Activated naive CD4-positive, alpha-beta T cell treated with anti-CD3 and anti-CD28 coated beads, Interleukin-2, amount 50 U/mL, for 24 hours (primary cell): ENCODE measurements at regions not wholly inside any gene's neighbourhood (a gene's known extent, or its start where the extent isn't known, plus 50 kb on each side); places are given as distances from the start of the nearest gene placed in this dataset.
"Not testable (repeated sequence)": the region's sequence is repeated elsewhere in the genome, so short reads cannot be mapped to it uniquely, and the experiment has no call there.

Experiments
- H3K27ac Mint-ChIP-seq: one replicate; pipeline ENCODE4 v1.8.0; 2021; ENCODE audit warnings: mild to moderate bottlenecking, mixed read lengths
- H3K27me3 Mint-ChIP-seq: one replicate; pipeline ENCODE4 v1.8.0; 2021; ENCODE audit warnings: mixed read lengths
- H3K36me3 Mint-ChIP-seq: one replicate; pipeline ENCODE4 v1.8.0; 2021; ENCODE audit warnings: mixed read lengths
- H3K4me1 Mint-ChIP-seq: one replicate; pipeline ENCODE4 v1.8.0; 2021; ENCODE audit warnings: mixed read lengths
- H3K4me3 Mint-ChIP-seq: one replicate; pipeline ENCODE4 v1.8.0; 2021; ENCODE audit warnings: mild to moderate bottlenecking, mixed read lengths
- H3K9me3 Mint-ChIP-seq: one replicate; pipeline ENCODE4 v1.8.0; 2021; ENCODE audit warnings: mixed read lengths

DNA sequence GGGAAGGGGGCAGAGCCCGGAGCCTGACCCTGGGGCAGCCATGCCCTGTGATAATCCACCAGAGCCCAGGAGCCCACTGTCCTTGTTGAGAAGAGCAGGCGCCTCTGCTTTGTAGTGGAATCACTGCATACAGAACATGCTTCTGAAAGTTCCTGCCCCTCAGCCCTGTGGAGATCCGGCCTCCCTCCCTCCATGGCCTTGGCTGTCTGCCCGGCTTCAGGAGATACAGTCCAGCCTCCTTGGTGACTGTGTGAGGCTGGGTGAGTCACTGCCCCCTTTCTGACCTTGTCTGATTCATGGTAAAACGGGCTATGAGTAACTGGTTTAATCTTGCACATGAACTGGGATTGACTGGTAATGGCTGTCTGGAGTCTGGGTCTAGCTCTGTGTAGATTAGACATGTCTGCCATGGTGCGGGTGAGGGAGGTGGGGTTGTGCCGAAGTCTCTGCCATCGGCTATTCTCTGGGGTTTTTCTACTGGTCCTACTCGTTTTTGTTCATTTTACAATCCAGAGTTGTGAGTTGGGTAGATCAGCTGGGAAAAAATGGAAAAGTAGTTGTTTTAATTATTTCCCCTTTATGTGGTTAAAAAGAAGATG lies 141.2 kb downstream of the NPIPB11 start:
- not testable (repeated sequence) for H3K27ac Mint-ChIP-seq, H3K36me3 Mint-ChIP-seq

GRCh38 chr16:29264080-29264837 lies 142.3 kb downstream of the NPIPB11 start:
- not testable (repeated sequence) for H3K4me3 Mint-ChIP-seq

More for the DNA sequence above, 141.2 kb downstream of the NPIPB11 start:
- not testable (repeated sequence) for H3K4me1 Mint-ChIP-seq, H3K27me3 Mint-ChIP-seq, H3K4me3 Mint-ChIP-seq, H3K9me3 Mint-ChIP-seq

DNA sequence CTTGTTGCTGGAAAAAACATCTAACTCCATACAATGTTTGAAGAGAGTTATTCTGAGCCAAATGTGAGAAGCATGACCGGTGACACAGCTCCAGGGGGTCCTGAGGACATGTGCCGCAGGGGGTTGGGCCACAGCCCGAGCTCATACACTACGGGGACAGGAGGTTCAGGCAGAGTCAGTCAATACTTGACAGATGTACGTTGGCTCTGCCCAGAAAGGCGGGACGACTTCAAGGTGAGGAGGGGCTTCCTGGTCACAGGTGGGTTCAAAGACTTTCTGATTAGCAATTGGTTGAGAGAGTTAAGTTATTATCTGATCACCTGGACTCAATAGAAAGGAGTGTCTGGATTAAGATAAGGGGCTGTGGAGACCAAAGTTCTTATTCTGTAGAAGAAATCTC lies 143.8 kb downstream of the NPIPB11 start:
- H3K27ac Mint-ChIP-seq, H3K4me3 Mint-ChIP-seq, H3K36me3 Mint-ChIP-seq, H3K9me3 Mint-ChIP-seq, H3K4me1 Mint-ChIP-seq, H3K27me3 Mint-ChIP-seq: not testable (repeated sequence)

More at GRCh38 chr16:29264080-29264837, 142.3 kb downstream of the NPIPB11 start:
- H3K36me3 Mint-ChIP-seq, H3K9me3 Mint-ChIP-seq, H3K4me1 Mint-ChIP-seq, H3K27ac Mint-ChIP-seq, H3K27me3 Mint-ChIP-seq: not testable (repeated sequence)

- H3K4me1 Mint-ChIP-seq, H3K27me3 Mint-ChIP-seq, H3K36me3 Mint-ChIP-seq, H3K4me3 Mint-ChIP-seq, H3K27ac Mint-ChIP-seq, H3K9me3 Mint-ChIP-seq: not testable (repeated sequence)
Measured at GRCh38 chr16:29261427-29262248, 144.9 kb downstream of the NPIPB11 start.

- not testable (repeated sequence) for H3K4me1 Mint-ChIP-seq, H3K27ac Mint-ChIP-seq, H3K27me3 Mint-ChIP-seq, H3K9me3 Mint-ChIP-seq, H3K4me3 Mint-ChIP-seq, H3K36me3 Mint-ChIP-seq
Measured at GRCh38 chr16:29260683-29261426, 145.7 kb downstream of the NPIPB11 start.

GRCh38 chr16:29259635-29260457 lies 146.7 kb downstream of the NPIPB11 start:
- H3K9me3 Mint-ChIP-seq: not testable (repeated sequence)

GRCh38 chr16:29258946-29259634 lies 147.4 kb downstream of the NPIPB11 start:
- H3K36me3 Mint-ChIP-seq, H3K4me1 Mint-ChIP-seq, H3K4me3 Mint-ChIP-seq, H3K9me3 Mint-ChIP-seq, H3K27ac Mint-ChIP-seq, H3K27me3 Mint-ChIP-seq: not testable (repeated sequence)

More at GRCh38 chr16:29259635-29260457, 146.7 kb downstream of the NPIPB11 start:
- H3K4me3 Mint-ChIP-seq, H3K27ac Mint-ChIP-seq, H3K27me3 Mint-ChIP-seq, H3K36me3 Mint-ChIP-seq, H3K4me1 Mint-ChIP-seq: not testable (repeated sequence)

DNA sequence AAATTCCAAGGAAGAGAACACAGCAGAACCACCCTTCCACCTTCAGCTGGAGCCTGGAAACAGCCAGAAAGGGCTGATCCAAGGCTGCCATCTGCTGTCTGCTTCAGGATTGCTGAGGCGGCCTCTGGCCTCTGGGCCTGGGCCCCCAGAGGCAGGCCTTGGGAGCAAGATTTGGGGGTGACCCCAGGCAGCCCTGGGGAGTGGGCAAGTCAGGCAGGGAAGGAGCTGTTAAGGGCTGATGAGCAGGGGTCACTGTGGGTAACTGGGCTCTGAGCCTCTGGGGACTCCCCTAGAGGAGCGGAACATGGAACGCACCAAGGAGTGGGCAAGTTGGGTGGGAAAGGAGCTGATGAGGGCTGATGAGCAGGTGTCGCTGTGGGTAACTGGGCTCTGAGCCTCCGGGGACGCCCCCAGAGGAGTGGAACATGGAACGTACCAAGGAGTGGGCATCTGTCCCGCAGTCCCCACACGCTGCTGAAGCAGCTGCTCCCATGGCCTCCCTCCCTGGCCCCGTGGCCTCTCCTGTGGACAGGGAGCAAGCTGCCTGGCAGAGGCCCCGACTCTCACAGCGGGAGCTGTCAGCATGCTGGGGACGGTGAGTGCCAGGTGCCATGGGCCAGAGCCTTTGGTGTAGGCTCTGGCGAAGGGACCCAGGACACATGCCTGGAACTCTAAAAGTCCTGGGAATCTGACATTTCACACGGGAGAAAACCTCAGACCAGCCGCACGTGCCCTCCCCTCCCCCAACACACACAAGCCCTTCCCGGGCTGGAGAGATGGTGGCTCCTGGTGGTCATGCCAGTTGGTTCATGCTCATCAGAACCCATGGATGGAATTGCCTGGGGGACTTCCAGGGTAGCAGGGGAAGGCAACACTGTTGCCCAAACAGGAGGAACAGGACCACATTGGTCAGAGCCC lies 148.8 kb downstream of the NPIPB11 start:
- H3K27ac Mint-ChIP-seq, H3K27me3 Mint-ChIP-seq, H3K36me3 Mint-ChIP-seq, H3K4me1 Mint-ChIP-seq, H3K9me3 Mint-ChIP-seq, H3K4me3 Mint-ChIP-seq: not testable (repeated sequence)

DNA sequence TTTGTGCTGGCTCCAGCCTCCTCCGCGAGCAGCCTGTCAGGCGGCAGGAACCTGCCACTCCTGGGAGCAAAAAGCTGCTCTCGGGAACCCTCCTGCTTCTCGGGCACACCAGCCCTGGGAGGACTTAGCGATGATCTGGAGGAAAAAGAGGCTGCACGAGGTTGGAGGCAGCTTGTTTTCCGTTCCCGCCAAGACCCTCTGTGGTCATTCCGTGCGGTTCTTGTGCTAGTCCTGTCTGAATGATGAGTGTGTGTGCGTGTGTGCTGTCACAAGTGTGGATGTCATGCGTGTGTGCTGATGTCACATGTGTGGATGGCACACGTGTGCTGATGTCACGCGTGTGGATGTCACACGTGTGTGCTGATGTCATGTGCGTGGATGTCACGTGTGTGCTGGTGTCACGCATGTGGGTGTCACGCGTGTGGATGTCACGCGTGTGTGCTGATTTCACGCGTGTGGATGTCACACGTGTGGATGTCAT lies 150.0 kb downstream of the NPIPB11 start:
- Mint-ChIP-seq H3K36me3 (no peaks in the 10 kb centered on the region), H3K27me3 (no peaks in the 10 kb centered on the region), H3K27ac (no peak overlapping the region)

DNA sequence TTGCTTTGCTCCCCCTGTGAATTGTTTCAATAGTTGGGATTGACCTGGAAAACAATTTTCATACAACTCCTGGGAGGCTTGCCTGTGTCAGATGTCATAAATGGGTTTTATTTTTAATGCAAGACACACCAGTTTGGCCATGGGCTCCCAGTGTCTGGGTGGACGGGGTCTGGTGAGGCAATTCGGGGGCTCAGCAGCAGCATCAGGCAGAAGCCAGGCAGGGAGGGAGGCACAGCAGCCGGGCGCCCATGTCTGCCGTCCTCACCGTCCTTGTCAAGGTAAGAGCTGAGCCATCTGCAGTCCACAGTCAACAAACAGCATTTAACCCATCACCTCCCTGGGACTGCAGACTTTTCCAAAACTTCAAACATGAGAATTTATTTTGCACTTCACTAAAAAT lies 150.6 kb downstream of the NPIPB11 start:
- not testable (repeated sequence) for H3K4me3 Mint-ChIP-seq, H3K27ac Mint-ChIP-seq, H3K27me3 Mint-ChIP-seq, H3K9me3 Mint-ChIP-seq, H3K36me3 Mint-ChIP-seq, H3K4me1 Mint-ChIP-seq

More for the DNA sequence above, 150.0 kb downstream of the NPIPB11 start:
- no peaks in the 10 kb centered on the region for H3K9me3 Mint-ChIP-seq
- H3K4me1 Mint-ChIP-seq: no peaks in the 10 kb centered on the region
- H3K4me3 Mint-ChIP-seq: no peak overlapping the region

DNA sequence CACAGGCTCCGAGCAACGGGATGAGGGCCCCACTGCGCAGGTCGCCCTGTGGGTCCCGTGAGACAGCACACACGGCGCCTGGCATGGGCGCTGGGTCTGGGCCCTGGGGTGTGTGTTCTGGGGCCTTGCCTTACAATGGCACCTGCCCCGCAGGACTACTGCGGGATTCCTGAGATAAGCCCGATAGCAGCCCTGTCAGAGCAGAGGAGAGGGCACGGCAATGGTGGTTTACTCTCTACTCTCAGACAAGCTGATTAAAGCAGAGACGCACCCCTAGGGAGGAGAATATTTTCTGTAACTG lies 151.1 kb downstream of the NPIPB11 start:
- not testable (repeated sequence) for H3K27me3 Mint-ChIP-seq, H3K36me3 Mint-ChIP-seq, H3K9me3 Mint-ChIP-seq, H3K27ac Mint-ChIP-seq, H3K4me1 Mint-ChIP-seq, H3K4me3 Mint-ChIP-seq

- no peaks in the 10 kb centered on the region for H3K27me3 Mint-ChIP-seq
- H3K4me1 Mint-ChIP-seq: no peaks in the 10 kb centered on the region
- H3K36me3 Mint-ChIP-seq: no peaks in the 10 kb centered on the region
- no peaks in the 10 kb centered on the region for H3K9me3 Mint-ChIP-seq
- no peak overlapping the region for H3K4me3 Mint-ChIP-seq
- H3K27ac Mint-ChIP-seq: no peak overlapping the region
Measured at GRCh38 chr16:29254676-29255495, 151.6 kb downstream of the NPIPB11 start.
